ENCODE measurements at regions not wholly inside any gene's neighbourhood (a gene's known extent, or its start where the extent isn't known, plus 50 kb on each side); places are given as distances from the start of the nearest gene placed in this dataset.

- no peak for DNase-seq (ENCODE audit: low read depth)
These were observed 380.1 kb downstream of the SHANK2 start for GRCh38 chr11:70872299-70872698.

- DNase-seq (ENCODE audit: low read depth) = no peak
These were observed 379.2 kb downstream of the SHANK2 start for GRCh38 chr11:70872955-70873735.

GRCh38 chr11:70873736-70874412 lies 378.5 kb downstream of the SHANK2 start:
- DNase-seq (ENCODE audit: low read depth) = no peak

GRCh38 chr11:70876685-70877084 lies 375.7 kb downstream of the SHANK2 start:
- no peak for DNase-seq (ENCODE audit: low read depth)

- DNase-seq (ENCODE audit: low read depth) = no peak
These were observed 375.2 kb downstream of the SHANK2 start for GRCh38 chr11:70877151-70877550.

- DNase-seq (ENCODE audit: low read depth) = no peak
These were observed 374.0 kb downstream of the SHANK2 start for GRCh38 chr11:70878366-70878765.

- DNase-seq (ENCODE audit: low read depth) = no peak
These were observed 372.6 kb downstream of the SHANK2 start for GRCh38 chr11:70879601-70880285.

- no peak for DNase-seq (ENCODE audit: low read depth)
These were observed 372.0 kb downstream of the SHANK2 start for GRCh38 chr11:70880416-70880815.

- no peak for DNase-seq (ENCODE audit: low read depth)
These were observed 370.2 kb downstream of the SHANK2 start for GRCh38 chr11:70881948-70882715.

GRCh38 chr11:70882716-70883085 lies 369.7 kb downstream of the SHANK2 start:
- no peak for DNase-seq (ENCODE audit: low read depth)

GRCh38 chr11:70883323-70883940 lies 368.9 kb downstream of the SHANK2 start:
- no peak for DNase-seq (ENCODE audit: low read depth)

GRCh38 chr11:70883973-70884623 lies 368.3 kb downstream of the SHANK2 start:
- DNase-seq (ENCODE audit: low read depth) = no peak

GRCh38 chr11:70885281-70886231 lies 366.8 kb downstream of the SHANK2 start:
- DNase-seq (ENCODE audit: low read depth) = peak; percentile 13

- no peak for DNase-seq (ENCODE audit: low read depth)
These were observed 366.1 kb downstream of the SHANK2 start for GRCh38 chr11:70886256-70886655.

GRCh38 chr11:70886676-70887541 lies 365.5 kb downstream of the SHANK2 start:
- DNase-seq (ENCODE audit: low read depth) = no peak

- DNase-seq (ENCODE audit: low read depth) = no peak
These were observed 364.9 kb downstream of the SHANK2 start for GRCh38 chr11:70887542-70887827.

GRCh38 chr11:70888061-70888460 lies 364.3 kb downstream of the SHANK2 start:
- DNase-seq (ENCODE audit: low read depth) = no peak

- no peak for DNase-seq (ENCODE audit: low read depth)
These were observed 363.0 kb downstream of the SHANK2 start for GRCh38 chr11:70889411-70889810.

- no peak for DNase-seq (ENCODE audit: low read depth)
These were observed 360.5 kb downstream of the SHANK2 start for GRCh38 chr11:70891844-70892380.
